Stimulated activated CD8-positive, alpha-beta memory T cell treated with anti-CD3 and anti-CD28 coated beads, Interleukin-12 subunit alpha, Interleukin-12 subunit beta, amount 100 ng/mL, for 24 hours (primary cell): ENCODE measurements at regions not wholly inside any gene's neighbourhood (a gene's known extent, or its start where the extent isn't known, plus 50 kb on each side); places are given as distances from the start of the nearest gene placed in this dataset.
"Not testable (repeated sequence)": the region's sequence is repeated elsewhere in the genome, so short reads cannot be mapped to it uniquely, and the experiment has no call there.

Experiments used
- DNase-seq: peaks from one replicate; pipeline ENCODE4 v3.0.0-alpha.2; 2020; ENCODE audit errors: extremely low read depth

DNA sequence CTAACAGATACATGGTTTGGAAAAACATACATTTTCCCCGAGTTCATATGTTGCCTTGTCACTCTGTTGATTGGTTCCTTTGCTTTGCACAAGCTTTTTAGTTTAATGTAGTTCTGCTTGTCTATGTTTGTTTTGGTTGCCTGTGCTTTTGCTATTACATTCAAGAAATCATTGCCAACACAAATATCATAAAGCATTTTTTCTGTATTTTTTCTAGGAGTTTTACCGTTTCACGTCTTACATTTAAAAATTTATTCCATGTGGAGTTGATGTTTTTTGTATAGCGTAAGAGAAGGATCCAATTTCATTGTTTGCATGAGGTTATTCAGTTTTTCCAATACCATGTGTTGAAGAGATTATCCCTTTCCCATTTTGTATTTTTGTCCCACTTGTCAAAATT, 941.9 kb upstream of the ADAMTS5 start:
- DNase-seq, result not testable (repeated sequence)

- not testable (repeated sequence) for DNase-seq
Measured at GRCh38 chr21:27902904-27903303, 936.0 kb upstream of the ADAMTS5 start.

DNA sequence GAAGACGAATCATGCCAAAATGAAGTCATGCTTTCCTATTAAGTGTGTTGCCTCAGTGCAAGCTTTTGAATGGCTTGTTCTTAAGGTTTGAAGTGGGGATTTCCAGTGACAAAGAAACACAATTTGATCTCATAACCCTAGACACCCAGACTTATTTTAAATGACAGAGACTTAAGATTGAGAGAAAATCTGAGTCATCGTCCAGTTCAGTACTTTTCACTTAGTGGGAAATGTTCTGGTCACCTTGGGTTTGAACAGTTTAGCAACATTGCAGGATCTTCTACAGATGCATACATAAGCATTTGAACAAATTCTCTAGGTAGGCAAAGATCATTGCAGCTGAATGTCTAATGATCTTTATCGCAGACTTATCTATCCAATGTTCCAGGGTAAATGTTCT, 926.7 kb upstream of the ADAMTS5 start:
- not testable (repeated sequence) for DNase-seq

DNA sequence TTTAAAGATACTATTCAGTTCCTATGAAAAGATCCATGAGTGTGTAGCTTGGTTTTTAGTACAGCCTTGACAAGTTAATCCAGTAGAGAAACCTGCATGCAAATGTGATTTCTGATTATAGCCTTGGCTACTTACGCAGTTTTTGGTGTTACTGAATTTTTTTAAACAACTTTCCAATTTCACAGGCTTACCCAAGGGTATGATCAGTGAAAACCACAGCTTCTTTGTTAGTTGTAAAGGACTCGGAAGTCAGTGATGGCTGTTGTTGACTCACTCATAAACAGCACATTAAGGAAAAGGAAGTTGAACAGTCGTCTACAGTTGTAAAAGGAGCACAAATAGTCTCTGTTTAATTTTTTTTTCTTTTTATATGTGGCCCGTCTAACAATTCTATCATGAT, 924.6 kb upstream of the ADAMTS5 start:
- not testable (repeated sequence) for DNase-seq

DNA sequence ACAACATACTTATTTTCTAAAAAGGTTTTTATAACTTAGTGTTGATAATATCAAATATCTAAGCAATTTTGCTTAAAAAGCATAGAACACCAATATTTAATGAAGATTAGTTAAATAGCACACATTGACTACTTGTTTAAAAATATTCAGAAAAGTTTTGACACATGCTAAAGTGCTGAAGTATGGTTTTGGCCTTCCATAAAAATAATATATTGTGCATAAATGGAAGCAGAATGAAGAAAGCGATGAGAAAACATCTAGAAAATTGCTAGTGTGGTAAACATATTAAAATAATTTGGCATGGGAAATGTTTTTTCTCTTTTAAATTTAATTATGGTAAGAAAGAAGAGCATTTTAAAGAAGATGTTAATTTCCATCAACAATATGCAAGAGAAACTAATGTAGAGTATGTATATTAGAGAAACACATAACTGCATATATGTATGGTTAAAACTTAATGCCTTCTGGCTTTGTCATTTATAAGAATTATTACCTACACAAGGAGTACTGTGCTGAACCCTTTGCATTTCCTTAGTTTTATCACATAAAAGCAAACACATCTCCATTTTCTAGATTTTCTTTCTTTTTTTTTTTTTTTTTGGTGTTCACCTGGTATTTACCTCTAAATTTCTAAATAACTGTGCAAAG, 921.0 kb upstream of the ADAMTS5 start:
- not testable (repeated sequence) for DNase-seq

DNA sequence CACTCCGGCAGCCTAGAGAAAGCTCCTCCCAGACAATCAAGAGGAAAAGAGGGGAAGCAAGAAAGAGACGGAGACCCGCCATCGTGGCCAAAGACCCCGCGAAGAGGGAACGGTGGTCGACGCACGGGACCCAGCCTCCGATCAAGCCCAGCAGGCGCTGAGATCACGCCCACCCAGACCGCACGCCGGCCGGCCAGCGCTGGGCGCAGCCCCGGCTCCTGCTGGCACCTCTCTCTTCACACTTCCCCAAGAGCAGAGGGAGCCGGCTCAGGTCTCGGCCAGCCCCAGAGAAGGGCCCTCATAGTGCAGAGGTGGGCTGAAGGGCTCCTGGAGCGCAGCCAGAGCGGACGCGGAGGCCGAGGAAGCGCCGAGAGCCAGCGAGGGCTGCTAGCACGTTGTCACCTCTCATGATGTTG, 918.4 kb upstream of the ADAMTS5 start:
- DNase-seq, result no peak

DNA sequence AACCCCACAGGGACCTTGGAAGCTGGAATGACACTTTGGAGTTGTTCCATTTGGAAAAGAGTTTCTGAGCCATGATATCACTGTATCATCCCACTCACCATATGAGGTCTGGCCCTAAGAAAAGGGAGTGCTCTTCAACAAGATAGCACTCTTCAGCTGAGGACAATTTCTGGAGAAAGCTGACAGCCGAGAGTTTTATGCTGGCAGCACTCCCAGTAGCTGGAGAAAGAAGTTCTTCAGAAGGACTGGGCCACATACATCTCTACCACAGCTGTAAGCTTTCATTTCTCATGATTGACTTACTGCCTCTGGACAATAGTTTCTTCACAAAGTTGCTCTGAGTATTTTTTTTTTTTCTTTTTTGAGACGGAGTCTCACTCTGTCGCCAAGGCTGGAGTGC, 914.4 kb upstream of the ADAMTS5 start:
- not testable (repeated sequence) for DNase-seq

GRCh38 chr21:27872411-27872810, 905.5 kb upstream of the ADAMTS5 start:
- not testable (repeated sequence) for DNase-seq

- DNase-seq, result not testable (repeated sequence)
Measured at GRCh38 chr21:27870755-27871154, 903.9 kb upstream of the ADAMTS5 start.

DNA sequence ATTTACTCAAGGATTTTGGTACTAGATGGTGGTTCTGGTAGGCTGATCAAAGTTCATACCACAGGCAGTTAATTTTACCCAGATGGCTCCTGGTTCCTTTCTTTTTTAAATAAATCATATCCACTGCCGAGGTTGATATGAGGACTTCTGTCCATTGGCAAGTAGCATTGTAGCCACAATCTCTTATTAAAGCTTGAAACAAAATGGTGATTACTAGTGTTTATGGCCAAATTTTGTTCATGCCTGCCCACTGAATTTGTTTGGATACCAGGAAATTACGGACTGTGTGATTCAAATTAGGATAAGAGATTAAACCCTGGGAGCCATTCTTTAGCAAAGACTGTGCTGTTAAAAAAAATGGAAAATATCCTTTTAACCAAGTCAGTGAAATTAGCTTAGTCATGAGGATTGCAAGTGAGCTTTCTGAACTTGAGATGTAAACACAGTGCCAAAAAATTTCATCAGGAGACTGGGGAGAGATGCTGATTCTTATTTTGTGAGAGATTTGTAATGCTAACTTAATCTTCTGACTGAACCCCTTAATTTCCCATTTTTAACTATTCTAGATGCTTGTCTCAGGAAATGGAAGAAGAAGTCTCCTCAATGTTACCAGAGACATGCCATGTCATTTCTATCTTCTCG, 893.5 kb upstream of the ADAMTS5 start:
- DNase-seq, result not testable (repeated sequence)

DNA sequence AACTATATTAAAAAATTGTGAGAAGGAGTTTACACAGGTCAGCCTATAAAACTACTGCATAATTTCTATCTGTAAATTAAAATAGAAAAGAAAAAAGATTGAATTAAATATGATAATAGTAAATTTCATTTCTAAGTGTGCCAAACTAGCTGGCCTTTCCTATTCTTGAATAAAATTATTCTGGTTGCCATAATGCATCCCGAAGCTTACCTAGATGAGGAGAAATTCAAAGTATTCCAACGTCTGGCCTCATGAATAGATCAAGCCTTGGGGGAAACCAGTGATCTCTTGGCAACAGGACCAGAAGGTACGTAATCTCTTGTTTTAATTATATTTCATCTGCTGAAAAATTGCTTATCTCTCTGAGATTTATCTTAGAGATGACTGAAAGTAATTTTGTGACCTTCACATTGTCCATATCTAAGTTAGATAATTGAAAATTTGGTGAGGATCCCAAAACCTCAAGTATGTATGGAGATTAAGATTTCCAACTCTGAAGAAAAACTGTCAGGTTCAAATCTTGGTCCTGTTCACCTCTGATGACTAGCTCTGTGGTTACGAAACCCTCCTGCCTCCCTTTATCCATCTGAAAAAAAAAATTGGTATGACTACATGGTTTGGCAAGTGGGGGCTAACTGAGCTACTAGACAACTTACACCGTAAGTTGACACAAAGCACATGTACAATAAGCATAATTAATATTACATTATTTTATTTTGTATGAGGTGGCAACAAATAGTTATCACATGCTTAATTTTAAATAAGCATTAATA, 891.4 kb upstream of the ADAMTS5 start:
- DNase-seq, result not testable (repeated sequence)

GRCh38 chr21:27856988-27857387, 890.1 kb upstream of the ADAMTS5 start:
- DNase-seq, result not testable (repeated sequence)

- no peak for DNase-seq
Measured at GRCh38 chr21:27841084-27841672, 874.3 kb upstream of the ADAMTS5 start.

- DNase-seq, result no peak
Measured at GRCh38 chr21:27840262-27840661, 873.4 kb upstream of the ADAMTS5 start.

DNA sequence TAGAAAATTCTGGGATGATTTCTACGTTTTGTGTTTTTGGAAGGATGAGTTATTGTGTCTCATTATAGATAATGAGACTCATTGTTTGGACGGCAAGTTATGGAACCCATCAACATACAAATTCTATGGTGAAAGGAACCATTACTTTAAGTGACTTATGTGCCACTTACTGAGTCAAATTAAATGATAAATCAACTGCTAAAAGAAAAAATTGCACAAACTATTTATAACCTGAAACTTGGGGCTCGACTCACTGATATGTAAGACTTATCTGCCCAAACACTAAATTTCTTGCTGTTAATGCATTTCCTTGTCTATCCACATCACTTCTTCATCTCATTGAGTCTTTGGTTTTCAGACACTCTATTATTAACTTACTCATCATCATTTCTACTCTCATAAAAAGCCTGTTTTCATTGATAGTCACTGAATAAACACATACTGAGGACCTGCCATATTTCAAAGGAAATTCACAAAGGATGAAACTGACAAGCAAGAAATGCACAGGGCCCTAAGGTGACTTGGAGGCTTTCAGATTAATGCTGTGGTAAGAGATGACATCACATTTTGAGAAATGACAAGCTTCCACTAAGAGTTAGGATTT, 872.7 kb upstream of the ADAMTS5 start:
- no peak for DNase-seq

DNA sequence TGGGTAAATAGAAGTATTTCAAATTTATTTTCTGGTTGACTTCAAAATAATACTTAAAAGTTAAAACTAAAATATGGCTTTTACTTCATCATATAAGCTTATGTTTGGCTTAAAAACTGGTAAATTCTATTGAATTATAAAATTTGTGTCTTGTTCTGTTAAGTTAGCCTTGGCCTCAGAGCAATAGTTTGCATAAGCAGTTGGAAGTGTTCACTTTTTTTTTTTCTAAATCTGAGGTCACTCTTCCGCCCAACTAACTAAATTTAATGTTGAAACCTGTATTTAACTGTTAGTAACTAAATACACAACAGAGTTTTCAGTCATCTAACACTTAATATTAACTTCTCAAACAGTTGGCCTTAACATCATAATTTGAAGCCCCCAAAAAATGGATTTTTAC, 871.7 kb upstream of the ADAMTS5 start:
- DNase-seq, result no peak

- DNase-seq, result no peak
Measured at GRCh38 chr21:27837936-27838335, 871.0 kb upstream of the ADAMTS5 start.

GRCh38 chr21:27833298-27833697, 866.4 kb upstream of the ADAMTS5 start:
- no peak for DNase-seq

DNA sequence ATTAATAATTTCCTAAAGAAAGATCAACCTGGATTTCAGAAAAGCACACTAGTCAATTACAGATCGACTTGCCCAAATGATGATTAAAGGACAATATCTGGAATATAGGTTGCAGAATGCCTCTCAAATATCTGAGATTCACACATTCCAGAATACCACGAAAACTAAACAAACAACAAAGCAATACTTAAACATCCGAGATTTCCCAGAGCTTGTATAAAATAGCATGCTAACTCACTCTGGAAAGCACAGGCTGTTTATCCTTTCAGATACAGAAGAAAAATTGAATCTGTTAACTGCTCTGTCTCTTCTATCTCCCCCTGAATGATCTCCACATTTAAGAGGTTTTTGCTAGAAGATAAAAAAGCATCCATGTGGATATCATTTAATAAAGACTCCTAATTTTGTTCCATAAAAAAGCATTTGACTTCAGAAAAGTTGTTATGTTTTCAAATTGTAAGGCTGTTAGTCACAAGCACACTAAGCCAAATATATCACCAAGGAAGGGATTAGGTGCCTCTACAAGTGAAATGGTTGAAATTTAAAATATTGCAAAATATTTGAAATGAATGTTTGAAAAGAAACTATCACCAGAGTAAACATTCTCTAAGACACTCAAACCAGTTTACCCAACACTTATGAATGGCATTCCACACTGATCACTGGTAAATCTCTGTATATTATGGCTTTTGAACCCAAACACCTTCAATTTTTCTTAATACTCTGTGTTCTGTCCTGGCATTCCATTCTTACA, 865.1 kb upstream of the ADAMTS5 start:
- DNase-seq, result no peak

DNA sequence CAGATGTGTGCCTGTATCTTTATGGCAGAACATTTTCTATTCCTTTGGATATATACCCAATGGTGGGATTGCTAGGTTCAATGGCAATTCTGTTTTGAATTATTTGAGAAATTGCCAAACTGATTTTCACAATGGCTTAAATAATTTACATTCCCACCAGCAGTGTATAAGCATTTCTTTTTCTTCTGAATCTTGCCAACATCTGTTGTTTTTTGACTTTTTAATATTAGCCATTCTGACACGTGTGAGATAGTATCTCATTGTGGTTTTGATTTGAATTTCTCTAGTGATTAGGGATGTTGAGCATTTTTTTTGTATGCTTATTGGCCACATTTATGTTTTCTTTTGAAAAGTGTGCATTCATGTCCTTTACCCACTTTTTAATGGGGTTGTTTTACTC, 864.3 kb upstream of the ADAMTS5 start:
- no peak for DNase-seq

DNA sequence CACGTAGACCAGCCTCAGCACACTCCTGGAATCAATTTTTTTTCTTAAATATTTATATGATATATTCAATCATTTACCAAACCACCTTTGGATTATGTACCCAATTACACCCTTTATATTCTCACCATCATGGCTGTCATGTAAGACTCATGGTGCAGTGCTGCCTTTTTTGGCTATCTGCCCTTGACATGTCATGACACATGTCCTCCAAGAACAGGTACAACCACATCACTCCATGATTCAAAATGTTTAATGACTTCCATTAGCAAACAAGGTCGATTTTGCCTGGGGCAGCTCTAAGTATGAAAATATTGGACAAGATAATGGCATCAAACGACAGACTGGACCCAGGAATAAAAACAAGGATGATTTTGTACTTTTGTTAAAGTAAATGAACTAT, 861.1 kb upstream of the ADAMTS5 start:
- DNase-seq, result no peak
